GM21786 (cell line): ENCODE measurements at regions not wholly inside any gene's neighbourhood (a gene's known extent, or its start where the extent isn't known, plus 50 kb on each side); places are given as distances from the start of the nearest gene placed in this dataset.
"Not testable (repeated sequence)": the region's sequence is repeated elsewhere in the genome, so short reads cannot be mapped to it uniquely, and the experiment has no call there.

Experiments used
- ATAC-seq: cut with Tn5 transposase; IDR thresholded peaks from one replicate; pipeline ENCODE4 v1.9.1; 2021; ENCODE audit not compliant: unreplicated experiment

- no peak for ATAC-seq
Observed at GRCh38 chr12:65675141-65675621, 149.1 kb upstream of the HMGA2 start.

GRCh38 chr12:65678172-65678571, 146.1 kb upstream of the HMGA2 start:
- ATAC-seq, result not testable (repeated sequence)

GRCh38 chr12:65681226-65681625, 143.1 kb upstream of the HMGA2 start:
- no peak for ATAC-seq

GRCh38 chr12:65682112-65682511, 142.2 kb upstream of the HMGA2 start:
- no peak for ATAC-seq

GRCh38 chr12:65684906-65685305, 139.4 kb upstream of the HMGA2 start:
- ATAC-seq, result no peak

- ATAC-seq, result no peak
Observed at GRCh38 chr12:65685514-65685913, 138.8 kb upstream of the HMGA2 start.

GRCh38 chr12:65689508-65689907, 134.8 kb upstream of the HMGA2 start:
- no peak for ATAC-seq

GRCh38 chr12:65690477-65690876, 133.8 kb upstream of the HMGA2 start:
- no peak for ATAC-seq

GRCh38 chr12:65694130-65694529, 130.2 kb upstream of the HMGA2 start:
- no peak for ATAC-seq

GRCh38 chr12:65695113-65695865, 129.0 kb upstream of the HMGA2 start:
- no peak for ATAC-seq

- ATAC-seq, result no peak
Observed at GRCh38 chr12:65696227-65696626, 128.1 kb upstream of the HMGA2 start.

- ATAC-seq, result no peak
Observed at GRCh38 chr12:65699251-65699650, 125.0 kb upstream of the HMGA2 start.

- no peak for ATAC-seq
Observed at GRCh38 chr12:65703176-65703575, 121.1 kb upstream of the HMGA2 start.

- no peak for ATAC-seq
Observed at GRCh38 chr12:65705380-65705876, 118.9 kb upstream of the HMGA2 start.

- no peak for ATAC-seq
Observed at GRCh38 chr12:65707051-65707450, 117.2 kb upstream of the HMGA2 start.

GRCh38 chr12:65712260-65713004, 111.9 kb upstream of the HMGA2 start:
- no peak for ATAC-seq

GRCh38 chr12:65715961-65716360, 108.3 kb upstream of the HMGA2 start:
- ATAC-seq, result no peak

GRCh38 chr12:65720136-65721130, 103.8 kb upstream of the HMGA2 start:
- ATAC-seq, result no peak

- no peak for ATAC-seq
Observed at GRCh38 chr12:65721541-65722190, 102.6 kb upstream of the HMGA2 start.

- ATAC-seq, result no peak
Observed at GRCh38 chr12:65725376-65725775, 98.9 kb upstream of the HMGA2 start.
